CD4-positive, alpha-beta T cell treated with Interferon alpha-2 for 1 hour (primary cell): ENCODE measurements at regions not wholly inside any gene's neighbourhood (a gene's known extent, or its start where the extent isn't known, plus 50 kb on each side); places are given as distances from the start of the nearest gene placed in this dataset.

ENCODE experiments used
- DNase-seq, 2 donors: peaks; one replicate each; pipeline ENCODE4 v3.0.0-alpha.2; 2020 to 2022

DNA sequence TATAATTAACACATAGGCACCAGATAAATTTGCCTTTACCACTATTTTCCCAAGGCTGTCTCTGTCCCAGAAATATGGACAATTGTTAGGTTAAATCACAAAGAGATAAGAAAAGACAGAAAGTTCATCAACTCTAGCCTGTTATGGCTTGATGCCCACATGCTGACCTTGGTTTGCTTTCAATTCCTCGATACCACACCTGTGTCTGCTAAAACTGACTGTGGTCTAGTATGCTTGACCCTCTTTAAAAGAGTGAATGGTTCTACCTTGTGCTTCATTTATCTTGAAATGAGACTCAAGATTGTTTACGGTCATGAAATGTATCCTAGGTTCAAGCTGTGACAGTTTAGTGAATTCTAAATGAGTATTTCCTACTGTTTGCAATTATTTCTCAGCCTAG is 909.0 kb upstream of the LRRTM1 start:
- no peak for DNase-seq

DNA sequence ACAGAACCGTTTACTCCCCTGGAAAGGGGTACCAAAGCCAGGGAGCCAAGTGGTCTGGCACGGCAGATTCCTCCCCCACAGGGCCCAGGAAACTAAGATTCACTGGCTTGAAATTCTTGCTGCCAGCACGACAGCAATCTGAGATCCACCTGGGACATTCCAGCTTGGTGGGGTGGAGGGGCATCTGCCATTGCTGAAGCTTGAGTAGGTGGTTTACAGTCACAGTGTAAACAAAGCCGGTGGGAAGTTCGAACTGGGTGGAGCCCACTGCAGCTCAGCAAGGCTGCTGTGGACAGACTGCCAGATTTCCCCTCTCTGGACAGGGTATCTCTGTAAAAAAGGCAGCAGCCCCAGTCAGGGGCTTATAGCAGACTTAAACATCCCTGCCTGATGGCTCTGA is 901.7 kb upstream of the LRRTM1 start:
- no peak for DNase-seq

DNA sequence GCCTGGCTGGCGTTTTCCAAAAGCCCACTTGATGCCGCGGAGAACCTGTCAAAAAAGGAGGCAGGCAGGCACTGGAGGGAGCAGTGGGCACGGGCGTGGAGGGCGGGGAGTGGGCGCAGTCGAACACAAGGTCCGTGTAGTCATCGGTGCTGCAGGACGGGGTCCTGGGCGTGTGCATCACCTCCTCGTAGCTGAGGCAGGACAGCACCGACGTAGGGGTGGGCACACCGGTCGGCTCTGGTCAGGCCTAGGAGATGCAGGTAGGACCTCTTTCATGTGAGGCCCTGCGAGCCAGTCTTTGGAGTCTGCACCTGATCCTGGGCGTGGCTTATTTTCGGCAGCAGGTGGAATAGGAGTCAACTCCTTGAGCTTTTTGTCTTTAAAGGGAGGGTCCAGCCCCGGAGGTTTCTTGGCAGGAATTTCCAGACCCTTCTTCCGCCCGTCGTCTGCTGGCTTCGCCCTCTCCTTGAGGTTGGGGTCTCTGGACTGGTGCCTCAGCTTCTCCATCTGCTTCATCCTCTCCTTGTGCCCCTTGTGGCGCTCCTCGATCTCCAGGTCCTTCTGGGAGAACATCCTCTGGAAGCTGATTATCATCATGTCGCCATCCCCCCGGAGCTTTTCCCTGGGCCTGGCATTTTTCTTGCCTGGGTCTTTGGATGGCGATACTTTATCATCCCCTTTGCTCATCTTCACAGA is 892.5 kb upstream of the LRRTM1 start:
- DNase-seq: no peak

DNA sequence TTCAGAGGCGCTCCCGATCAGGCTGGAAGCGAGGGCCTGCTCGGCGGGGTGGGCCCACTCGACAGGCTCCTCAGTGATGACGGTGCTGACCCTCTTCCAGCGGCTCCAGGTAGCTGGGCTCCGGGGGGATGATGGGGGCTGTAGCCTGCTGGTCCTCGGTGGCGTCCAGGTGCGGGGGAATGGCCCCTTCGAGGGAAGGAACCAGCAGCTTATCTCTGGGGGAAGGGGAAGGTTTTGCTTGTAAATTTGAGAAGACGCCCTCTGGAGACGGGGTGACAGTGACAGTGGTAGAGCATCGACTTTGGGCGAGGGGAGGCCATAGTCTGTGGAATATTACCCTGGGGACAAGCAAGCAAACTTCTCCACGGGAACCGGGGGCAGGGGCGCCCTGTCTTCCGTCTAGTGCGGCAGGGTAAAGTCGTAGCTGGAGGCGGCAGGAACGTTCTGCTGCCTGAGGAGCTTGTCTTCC is 891.9 kb upstream of the LRRTM1 start:
- no peak for DNase-seq

DNA sequence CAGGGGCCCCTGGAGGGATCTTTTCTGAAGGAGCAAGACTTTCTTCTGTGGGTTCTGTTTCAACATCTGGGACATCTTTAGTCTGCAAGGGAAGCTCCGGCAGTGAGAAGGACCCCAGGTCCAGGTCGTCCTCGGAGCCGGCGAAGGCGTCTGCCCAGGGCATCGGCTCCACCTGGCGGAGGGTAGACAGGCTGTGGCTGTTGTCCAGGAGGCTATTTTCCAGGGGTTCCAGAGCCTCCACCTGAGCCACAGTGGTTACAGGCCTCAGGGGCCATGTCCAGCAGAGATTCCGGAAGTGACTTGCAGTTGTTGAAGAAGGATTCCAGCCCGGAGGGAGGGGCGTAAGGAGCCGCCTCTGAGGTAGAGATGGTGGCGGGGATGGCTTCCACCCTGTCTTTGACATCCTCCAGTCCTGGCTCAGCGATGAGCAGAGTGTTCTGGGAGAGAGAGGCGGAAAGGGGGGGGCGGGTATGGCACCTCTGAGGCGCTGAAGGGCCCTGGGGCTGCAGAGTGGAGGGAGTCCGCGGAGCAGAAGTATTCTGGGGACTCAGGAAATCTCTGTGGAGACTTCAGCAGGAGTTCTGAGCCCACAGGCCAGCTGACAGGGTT is 891.3 kb upstream of the LRRTM1 start:
- no peak for DNase-seq

DNA sequence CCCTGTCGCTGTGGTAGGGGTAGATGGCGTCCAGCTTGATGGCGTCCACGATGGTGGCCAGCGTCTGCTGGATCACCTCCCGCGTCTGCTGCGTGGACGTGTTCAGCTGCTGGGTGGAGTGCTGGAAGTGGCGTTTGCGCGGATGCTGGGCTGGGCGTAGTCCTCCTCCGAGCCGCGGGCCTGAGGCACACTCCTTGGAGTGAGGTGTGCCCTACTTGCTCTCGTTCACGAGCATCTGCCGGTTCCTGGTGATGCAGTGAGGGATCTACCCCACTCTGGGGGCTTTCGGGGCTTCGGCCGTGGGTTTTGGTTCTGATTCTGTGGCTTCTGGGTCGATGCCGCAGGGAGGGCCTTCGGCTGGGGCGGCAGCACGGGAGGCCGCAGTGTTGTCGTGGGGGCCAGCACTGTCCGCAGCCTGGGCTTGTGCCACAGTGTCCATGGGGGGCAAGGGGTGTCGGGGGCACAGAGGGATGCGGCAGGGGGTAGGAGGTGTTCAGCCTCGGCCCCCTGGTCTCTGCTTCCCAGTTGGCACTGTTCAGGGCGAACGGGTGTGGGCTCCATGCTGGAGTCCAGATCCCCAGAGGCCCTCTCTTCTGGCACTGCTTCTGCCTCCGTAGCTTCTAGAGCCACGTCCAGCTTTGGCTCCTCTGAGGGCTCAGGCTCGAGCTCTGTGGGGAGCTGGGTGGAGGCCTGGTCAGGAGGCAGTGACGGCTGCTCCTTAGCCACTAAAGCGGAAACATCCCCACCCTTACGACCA is 890.6 kb upstream of the LRRTM1 start:
- DNase-seq: no peak

DNA sequence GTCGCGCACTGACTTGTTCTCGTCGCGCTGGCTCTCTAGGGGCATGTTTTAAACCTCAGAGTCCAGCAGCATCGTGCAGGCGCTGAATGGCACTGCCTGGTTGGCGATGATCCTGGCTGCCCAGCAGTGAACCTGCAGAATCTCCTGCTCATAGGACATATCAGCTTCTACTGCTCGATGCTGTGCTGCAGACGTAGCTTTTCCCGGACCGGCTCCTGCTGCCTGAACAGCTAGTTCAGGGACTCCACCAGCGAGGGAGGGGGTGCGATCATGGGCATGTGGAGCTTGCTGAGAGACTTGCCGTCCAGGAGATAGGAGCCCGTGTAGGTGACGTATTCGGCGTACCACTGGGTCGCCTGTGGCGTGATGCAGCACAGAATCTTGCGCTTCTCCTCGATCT is 890.0 kb upstream of the LRRTM1 start:
- DNase-seq: no peak

DNA sequence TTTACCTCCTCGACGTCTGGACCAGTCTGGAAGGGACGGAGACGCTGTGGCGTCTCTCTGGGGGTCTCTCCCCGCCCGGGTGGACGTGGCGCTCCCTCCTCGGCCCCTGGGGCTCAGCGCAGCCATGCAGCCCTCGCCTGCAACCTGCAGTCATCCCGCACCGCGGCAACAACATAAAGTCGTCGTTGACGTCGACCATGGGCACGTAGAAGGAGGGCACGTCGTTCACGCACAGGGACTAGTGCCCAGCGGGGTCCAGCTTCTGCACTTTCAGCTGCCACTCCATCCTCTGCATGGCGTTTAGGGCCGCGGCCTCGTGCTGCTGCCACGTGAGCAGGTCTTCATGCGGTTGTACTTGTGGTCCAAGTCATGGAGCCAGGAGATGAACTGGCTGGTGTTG is 889.6 kb upstream of the LRRTM1 start:
- no peak for DNase-seq

DNA sequence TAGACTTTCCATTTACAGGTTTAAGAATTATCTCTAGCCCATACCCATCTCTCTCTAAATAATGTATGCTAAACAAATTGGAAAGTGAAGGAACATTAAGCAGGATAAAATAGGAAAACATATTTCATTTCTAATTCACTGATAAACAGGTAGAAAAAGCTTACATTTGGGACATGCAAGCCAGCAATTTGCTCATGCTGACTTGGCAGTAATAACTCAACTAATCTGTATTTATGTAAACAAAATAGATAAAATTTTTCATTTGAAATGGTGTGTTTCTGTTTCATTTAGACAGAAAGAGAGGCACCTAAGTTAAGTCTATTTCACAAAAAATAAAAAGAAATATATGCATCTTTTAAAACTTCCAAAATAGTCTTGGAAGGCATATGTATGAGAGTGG is 877.3 kb upstream of the LRRTM1 start:
- DNase-seq: no peak

DNA sequence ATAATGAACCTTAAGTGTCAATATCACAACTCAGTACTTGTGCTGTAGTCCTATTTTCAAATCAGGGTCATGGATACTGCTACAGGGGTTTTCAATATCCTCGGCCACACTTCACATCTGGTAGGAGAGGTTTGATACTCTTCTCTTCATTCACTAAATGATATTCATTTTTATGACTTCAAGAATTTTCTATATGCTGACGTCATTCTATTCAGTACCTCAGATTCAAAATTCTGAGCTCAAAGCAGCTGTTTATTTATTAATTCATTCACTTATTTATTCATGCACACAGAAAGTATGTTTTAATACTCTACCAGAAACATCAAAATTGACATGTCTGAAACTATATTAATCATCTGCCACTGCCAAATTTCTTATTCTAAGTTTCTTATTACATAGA is 866.9 kb upstream of the LRRTM1 start:
- DNase-seq: no peak

DNA sequence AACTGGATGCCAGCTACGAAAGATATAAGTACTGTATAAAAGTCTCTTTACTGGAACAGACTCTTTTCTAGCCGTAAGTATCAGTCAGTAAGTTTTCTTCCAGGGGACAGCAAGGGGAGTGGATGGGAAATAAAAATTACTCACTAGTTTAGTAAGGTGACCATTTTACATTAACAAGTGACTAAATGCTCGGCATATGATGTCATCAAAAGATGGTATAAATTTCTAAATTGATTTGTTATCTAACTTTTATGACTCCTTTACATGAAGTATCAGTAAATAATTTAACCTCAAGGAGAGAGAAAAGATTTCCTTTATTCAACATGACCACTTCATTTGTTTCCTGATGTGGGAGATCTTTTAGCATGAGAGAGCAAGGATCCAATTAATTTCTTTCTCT is 859.0 kb upstream of the LRRTM1 start:
- DNase-seq: no peak

DNA sequence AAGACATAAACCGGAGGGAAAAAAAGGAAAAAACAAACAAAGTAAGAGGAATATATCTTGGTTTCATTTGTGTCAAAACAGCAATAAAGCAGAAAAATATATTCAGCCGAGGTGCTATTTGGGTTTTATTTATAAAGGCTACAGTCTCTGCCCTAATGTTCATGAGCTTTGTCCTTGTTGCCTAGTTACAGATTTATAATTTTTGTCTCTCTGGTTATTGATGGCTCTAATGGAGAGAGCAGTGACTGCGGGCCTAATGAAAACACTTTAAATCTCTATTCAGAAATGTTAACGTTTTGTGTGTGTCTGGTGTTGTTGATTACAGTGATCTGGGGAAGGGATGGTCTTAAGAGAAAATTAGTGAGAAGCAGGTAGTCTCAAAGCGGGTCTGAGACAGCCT is 854.0 kb upstream of the LRRTM1 start:
- no peak for DNase-seq

DNA sequence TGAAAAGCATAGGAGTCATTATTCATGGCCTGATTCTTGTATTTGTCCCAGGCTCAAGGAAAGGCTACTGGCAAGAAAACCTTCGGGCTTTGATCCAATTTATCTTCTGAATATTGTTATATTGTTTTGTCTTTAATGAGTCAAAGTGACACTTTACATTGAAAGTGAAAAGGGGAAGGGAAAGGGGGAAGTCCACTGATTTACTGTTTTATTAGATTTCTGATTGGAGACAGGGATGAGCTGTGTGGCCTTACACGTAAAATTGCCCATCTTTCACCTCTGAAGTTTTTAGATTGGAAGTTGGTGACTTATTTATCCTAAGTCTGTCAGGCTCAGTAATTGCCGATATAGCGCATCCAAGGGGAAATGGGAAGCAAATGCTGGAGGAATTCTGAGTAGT is 843.8 kb upstream of the LRRTM1 start:
- no peak for DNase-seq

DNA sequence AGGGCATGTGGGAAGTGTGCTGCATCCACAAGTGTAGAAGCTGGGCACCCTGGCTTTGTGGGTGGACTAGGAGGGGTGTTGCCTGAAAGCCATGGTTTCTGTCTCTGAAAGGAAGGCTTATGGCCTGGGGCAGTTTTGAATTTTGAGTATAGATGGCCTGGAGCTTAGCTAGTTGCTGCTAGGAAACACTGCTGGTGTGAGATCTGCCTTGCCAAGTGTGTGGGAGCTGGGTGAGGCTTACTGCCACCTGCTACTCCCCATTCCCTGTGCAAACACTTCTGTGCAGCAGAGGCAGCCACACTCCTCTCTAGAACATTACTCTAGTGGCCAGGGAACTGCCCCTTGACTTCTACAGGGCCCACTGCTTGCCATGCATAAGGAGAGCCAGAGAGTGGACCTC is 831.7 kb upstream of the LRRTM1 start:
- DNase-seq: no peak

DNA sequence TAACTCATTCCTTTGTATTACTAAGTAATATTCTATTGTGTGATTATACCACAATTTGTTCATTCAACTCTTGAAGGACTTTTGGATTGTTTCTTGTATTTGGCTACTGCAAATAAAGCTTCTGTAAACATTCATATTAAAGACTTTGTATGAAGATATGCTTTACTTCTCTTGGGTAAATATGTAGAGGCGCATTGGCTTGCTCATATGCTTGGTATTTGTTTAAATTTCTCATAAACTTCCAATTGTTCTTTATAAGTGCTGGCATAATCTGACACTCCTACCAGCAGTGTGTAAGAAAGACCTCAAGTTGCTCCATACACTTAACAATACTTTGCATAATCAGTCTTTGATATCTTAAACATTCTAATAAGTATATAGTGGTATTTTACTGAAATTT is 792.8 kb upstream of the LRRTM1 start:
- no peak for DNase-seq

DNA sequence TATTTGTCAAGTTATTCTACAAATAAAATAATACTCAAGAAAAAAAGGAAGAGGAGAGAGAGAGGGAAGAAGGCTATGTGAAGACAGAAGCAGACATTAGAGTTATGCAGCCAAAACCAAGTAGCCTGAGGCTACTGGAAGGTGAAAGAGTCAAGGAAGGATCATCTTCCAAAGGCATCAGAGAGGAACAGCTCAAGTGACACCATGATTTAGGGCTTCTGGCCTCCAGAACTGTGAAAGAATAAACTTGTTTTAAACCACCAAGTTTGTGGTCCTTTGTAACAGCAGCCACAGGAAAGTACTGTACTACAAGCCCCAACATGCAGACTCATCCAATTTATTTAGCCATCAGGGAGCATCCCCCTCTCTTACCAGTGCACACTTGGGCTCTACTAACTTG is 788.5 kb upstream of the LRRTM1 start:
- DNase-seq: no peak

DNA sequence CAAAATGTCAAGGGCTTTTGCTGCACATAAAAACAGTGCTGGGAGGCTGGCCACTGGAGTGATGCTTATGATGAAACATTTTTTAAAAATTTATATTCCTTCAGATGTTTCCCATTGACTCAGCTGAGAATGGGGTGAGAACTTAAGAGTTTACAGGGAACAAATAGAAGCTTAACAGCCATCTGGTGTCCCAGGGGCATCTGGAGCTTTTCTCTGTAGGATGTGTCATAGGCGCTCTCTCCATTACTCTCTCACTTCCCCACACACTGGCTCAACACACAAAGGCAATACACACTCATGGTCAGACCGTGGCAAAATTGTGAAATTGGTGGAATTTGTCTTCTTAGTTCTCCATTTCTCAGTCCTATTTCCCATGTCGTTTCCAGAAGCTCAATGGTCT is 783.1 kb upstream of the LRRTM1 start:
- DNase-seq: no peak

DNA sequence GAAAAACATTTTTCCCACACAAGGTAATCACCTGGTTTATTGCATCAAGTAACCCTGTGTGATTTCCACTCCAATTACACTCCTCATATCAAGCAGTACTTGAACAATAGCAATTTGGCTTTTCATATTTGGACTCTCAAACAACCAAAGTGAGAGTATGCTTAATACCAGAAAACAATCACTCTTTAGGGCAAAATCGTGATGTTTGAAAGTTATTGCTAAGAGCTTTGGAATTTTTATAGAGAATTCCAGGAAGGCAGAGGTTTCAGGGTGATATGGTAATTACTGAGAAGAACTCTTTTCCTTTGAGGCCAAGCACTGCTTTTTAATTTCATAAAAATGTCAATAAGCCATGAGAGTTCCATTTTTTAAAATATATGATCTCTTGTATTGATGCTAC is 779.5 kb upstream of the LRRTM1 start:
- no peak for DNase-seq

DNA sequence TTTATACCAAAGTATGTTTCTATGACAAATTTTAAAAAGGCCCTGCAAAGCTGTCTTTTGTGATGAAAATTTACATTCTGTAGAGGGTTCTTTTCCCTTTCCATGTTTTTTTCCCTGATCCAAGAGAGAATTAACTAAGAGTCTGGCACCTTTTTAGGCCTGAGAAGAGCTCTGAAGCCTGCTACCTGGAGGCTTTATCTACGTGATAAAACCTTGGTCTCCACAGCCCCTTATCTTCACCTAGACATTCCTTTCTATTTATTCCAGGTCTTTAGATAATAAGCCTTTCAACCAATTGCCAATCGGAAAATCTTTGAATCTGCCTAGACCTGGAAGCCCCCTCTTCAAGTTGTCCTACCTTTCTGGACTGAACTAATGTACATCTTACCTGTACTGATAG is 774.1 kb upstream of the LRRTM1 start:
- no peak for DNase-seq

DNA sequence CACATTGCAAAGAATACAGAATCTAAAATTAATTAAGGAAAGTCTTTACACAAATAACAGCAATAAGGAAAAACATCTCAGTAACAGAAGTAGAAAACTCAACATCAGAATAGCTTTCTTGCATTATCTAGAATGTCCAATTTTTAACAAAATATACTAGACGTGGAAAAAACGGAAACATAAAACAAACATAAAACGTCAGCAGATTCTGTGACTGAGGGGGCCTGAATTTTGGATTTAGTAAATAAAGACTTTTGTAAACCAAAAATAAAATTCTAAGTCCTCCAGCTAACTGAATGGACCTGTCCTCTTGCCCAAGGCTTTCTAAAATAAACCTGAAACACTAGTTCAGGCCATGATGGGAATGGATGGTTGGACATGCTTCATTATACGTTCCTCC is 773.5 kb upstream of the LRRTM1 start:
- DNase-seq: no peak

DNA sequence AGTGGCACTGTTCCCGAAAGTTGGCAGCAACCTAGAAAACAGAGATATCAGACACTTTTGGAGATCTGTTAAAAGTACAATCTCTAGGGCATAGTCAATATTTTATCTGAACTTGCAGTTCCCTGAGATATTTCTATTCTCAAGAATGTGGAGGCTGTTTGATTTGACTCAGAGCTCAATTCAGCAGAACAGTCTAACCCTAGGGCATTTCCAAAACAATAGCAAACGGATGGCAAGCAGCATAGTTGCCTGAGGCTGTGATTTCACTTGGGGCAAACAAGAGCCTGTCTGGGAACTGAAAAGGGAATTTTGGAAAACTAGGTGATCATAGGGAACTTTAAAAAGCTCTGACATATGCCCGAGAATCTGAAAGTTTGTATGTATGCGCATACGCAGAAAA is 772.8 kb upstream of the LRRTM1 start:
- no peak for DNase-seq

DNA sequence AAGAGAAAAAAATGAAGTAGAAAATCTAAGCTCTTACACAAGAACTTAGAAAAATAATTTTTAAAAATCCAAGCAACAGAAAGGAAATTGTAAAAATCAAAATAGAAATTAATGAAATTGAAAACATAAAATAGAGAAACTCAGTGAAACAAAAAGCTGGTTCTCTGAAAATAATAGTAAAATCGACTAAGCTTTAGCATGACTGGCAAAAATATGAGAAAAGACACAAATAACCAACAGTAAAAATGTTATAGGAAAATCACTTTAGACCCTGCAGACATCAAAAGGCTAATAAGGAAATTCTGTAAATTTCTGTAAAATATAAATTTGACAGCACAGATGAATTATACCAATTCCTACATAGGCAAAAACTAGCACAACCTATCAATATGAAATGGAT is 768.9 kb upstream of the LRRTM1 start:
- DNase-seq: no peak

DNA sequence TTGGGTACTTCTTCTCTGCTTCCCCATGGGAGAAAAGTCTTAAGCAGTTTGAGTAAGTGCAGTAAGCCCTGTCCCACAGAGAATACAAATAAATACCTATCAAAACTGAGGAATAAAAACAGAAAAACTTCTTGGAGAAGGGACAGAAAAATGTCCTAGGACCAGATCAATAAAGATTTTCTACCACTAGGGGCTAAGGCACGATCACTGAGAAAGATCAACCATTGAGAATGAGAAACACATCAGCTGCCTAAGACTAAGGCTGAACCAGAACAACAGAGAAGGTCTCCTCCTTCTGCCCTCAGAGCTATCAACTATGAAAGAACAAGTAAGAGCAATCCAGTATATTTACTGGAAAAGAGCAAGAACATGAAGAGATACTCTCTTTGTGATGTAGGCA is 763.6 kb upstream of the LRRTM1 start:
- no peak for DNase-seq

DNA sequence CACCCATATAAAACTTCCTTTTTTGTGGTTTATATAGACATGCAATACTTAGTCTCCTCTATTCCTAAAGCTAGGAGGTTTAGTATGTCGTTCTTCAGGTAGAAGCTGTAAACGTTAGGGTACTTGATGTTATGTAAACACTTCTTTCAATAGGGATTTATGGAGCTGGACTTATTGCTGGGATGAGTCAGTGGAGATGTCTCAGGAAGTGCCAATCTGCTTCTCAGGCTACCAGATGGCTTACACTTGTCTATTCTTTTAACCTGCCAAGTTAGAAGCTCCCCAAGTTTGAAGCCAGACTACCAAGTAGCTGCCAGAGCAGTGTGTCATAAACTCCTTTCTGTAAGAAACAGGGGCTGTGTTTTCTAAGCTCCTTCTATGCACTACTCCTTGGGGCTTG is 756.5 kb upstream of the LRRTM1 start:
- no peak for DNase-seq
